ENCODE measurements at regions not wholly inside any gene's neighbourhood (a gene's known extent, or its start where the extent isn't known, plus 50 kb on each side); places are given as distances from the start of the nearest gene placed in this dataset.

- no peak for TF ChIP-seq EZH2 (optimal IDR thresholded peaks at IDR 0.05; ENCODE audit: low read depth, low read length)
- TF ChIP-seq CTCF (IDR thresholded peaks at IDR 0.05; ENCODE audit: low read length): no peak
- no peak for TF ChIP-seq EZH2phosphoT487 (IDR thresholded peaks at IDR 0.05; ENCODE audit: low read length)
These were observed 255.3 kb downstream of the ICE1 start for GRCh38 chr5:5677738-5678137.

Data from MM.1S (cell line).